CD14-positive monocyte (primary cell): ENCODE measurements at regions not wholly inside any gene's neighbourhood (a gene's known extent, or its start where the extent isn't known, plus 50 kb on each side); places are given as distances from the start of the nearest gene placed in this dataset.

Experiments
- DNase-seq, 3 donors: peaks; one replicate each; pipeline ENCODE4 v3.0.0-alpha.2; 2011 to 2022
- H2AFZ ChIP-seq: 2 replicates; pipeline ENCODE4 v1.6.0; 2012; ENCODE audit warnings: mild to moderate bottlenecking, low read depth, low read length, inconsistent platforms; ENCODE audit not compliant: insufficient read depth, poor library complexity, severe bottlenecking
- H3K27ac ChIP-seq, 2 donors: 1 replicate in 1 of 2; 2 replicates in 1 of 2; pipeline ENCODE4 v1.5.1; 2012 to 2013; ENCODE audit warnings: low read length in 2 of 2, control low read depth in 1 of 2, inconsistent platforms in 1 of 2, low read depth in 1 of 2, mild to moderate bottlenecking in 1 of 2
- H3K27me3 ChIP-seq, 2 donors: one replicate each; pipeline versions ENCODE4 v1.6.0 to v1.6.1; 2011 to 2013; ENCODE audit warnings: low read length in 2 of 2; ENCODE audit not compliant: control insufficient read depth in 2 of 2, insufficient read depth in 2 of 2
- H3K36me3 ChIP-seq, 2 donors: replicated peaks in 1 of 2; 1 replicate in 1 of 2; 2 replicates in 1 of 2; pipeline versions ENCODE4 v1.5.1 to v1.6.1; 2012 to 2013; ENCODE audit warnings: low read length in 2 of 2, control low read depth in 1 of 2, inconsistent platforms in 1 of 2, mild to moderate bottlenecking in 1 of 2; ENCODE audit not compliant: insufficient read depth in 2 of 2, control insufficient read depth in 1 of 2
- H3K4me1 ChIP-seq, 2 donors: 1 replicate in 1 of 2; 2 replicates in 1 of 2; pipeline versions ENCODE4 v1.5.1 to v1.6.1; 2012 to 2013; ENCODE audit warnings: low read length in 2 of 2, control low read depth in 1 of 2, inconsistent platforms in 1 of 2, mild to moderate bottlenecking in 1 of 2, moderate library complexity in 1 of 2; ENCODE audit not compliant: insufficient read depth in 2 of 2, control insufficient read depth in 1 of 2
- H3K4me2 ChIP-seq: replicated peaks from 2 replicates; pipeline ENCODE3; 2012; ENCODE audit warnings: low read length, moderate library complexity, mild to moderate bottlenecking; ENCODE audit not compliant: poor library complexity, severe bottlenecking; ENCODE audit errors: extremely low read depth
- H3K4me3 ChIP-seq, 3 experiments: fragments of 200-600 bp in 1 of 3; sonication (generic) in 1 of 3; replicated peaks in 1 of 3; 1 replicate in 2 of 3; 2 replicates in 1 of 3; pipeline ENCODE4 v1.5.1; 2011 to 2013; ENCODE audit warnings: low read length in 3 of 3, mild to moderate bottlenecking in 3 of 3, control low read depth in 2 of 3, low read depth in 2 of 3, inconsistent platforms in 1 of 3, moderate library complexity in 1 of 3
- H3K79me2 ChIP-seq: 2 replicates; pipeline ENCODE4 v1.6.0; 2012; ENCODE audit warnings: mild to moderate bottlenecking, control low read depth, inconsistent platforms, low read length, moderate library complexity; ENCODE audit not compliant: insufficient read depth
- H3K9ac ChIP-seq: 2 replicates; pipeline ENCODE4 v1.6.0; 2017; ENCODE audit warnings: low read length, mild to moderate bottlenecking; ENCODE audit not compliant: insufficient read depth, poor library complexity, severe bottlenecking
- H3K9me3 ChIP-seq, 2 donors: replicated peaks in 1 of 2; 1 replicate in 1 of 2; 2 replicates in 1 of 2; pipeline versions ENCODE4 v1.5.1 to v1.6.1; 2012 to 2013; ENCODE audit warnings: low read length in 2 of 2, control low read depth in 1 of 2; ENCODE audit not compliant: control insufficient read depth in 1 of 2, insufficient read depth in 1 of 2
- H4K20me1 ChIP-seq: 2 replicates; pipeline ENCODE4 v1.6.0; 2012; ENCODE audit warnings: mild to moderate bottlenecking, low read length, control low read depth, moderate library complexity; ENCODE audit not compliant: insufficient read depth
- H3K27ac Mint-ChIP-seq, 7 donors: one replicate each; pipeline ENCODE4 v1.8.0; 2020; ENCODE audit warnings: mild to moderate bottlenecking in 7 of 7, mixed read lengths in 7 of 7, moderate library complexity in 6 of 7, inconsistent platforms in 2 of 7
- H3K27me3 Mint-ChIP-seq, 3 donors: one replicate each; pipeline ENCODE4 v1.8.0; 2021 to 2022; ENCODE audit warnings: low read depth in 3 of 3, mild to moderate bottlenecking in 3 of 3, mixed read lengths in 3 of 3, moderate library complexity in 3 of 3, inconsistent platforms in 1 of 3
- H3K36me3 Mint-ChIP-seq, 2 donors: one replicate each; pipeline ENCODE4 v1.8.0; 2020; ENCODE audit warnings: mixed read lengths in 2 of 2, inconsistent platforms in 1 of 2, mild to moderate bottlenecking in 1 of 2
- H3K4me1 Mint-ChIP-seq: one replicate; pipeline ENCODE4 v1.8.0; 2020; ENCODE audit warnings: mild to moderate bottlenecking, mixed read lengths
- H3K4me3 Mint-ChIP-seq, 2 donors: one replicate each; pipeline ENCODE4 v1.8.0; 2020; ENCODE audit warnings: mild to moderate bottlenecking in 2 of 2, mixed read lengths in 2 of 2, moderate library complexity in 1 of 2
- H3K9me3 Mint-ChIP-seq, 7 donors: one replicate each; pipeline ENCODE4 v1.8.0; 2020 to 2022; ENCODE audit warnings: mixed read lengths in 7 of 7, mild to moderate bottlenecking in 6 of 7, moderate library complexity in 6 of 7, inconsistent platforms in 2 of 7
- CTCF ChIP-seq: fragments of 200-600 bp; IDR thresholded peaks from one replicate; pipeline ENCODE4 v1.8.0; 2022; ENCODE audit warnings: antibody characterized with exemption, mild to moderate bottlenecking
- WGBS: methylation state at CpG from one replicate; pipeline ENCODE4 v1.1.5; 2013; ENCODE audit warnings: missing lambda C conversion rate; ENCODE audit not compliant: insufficient coverage; 5-methylcytosine and 5-hydroxymethylcytosine counted together
- intact Hi-C, 2 donors: fragments of 100-400 bp; cut with micrococcal nuclease; formaldehyde crosslinking; loops; one replicate each; pipeline versions ENCODE4 v1.15.0 to v1.15.1; 2023

GRCh38 chr4:22987870-22988269, 295.1 kb downstream of the GBA3 start:
- Mint-ChIP-seq H3K36me3 (no peaks in the 10 kb centered on the region), H3K9me3 (peaks cover 0 to 8% (median 2%) of the 10 kb centered on the region in 7 donors), H3K27me3 (peaks cover 0 to 3% (median 1%) of the 10 kb centered on the region in 3 donors), H3K4me1 (no peaks in the 10 kb centered on the region), H3K4me3 (no peak overlapping the region), H3K27ac (no peak overlapping the region)
- intact Hi-C loops = no loop called here
- Histone ChIP-seq H3K9me3 (no peaks in the 10 kb centered on the region), H3K4me1 (no peaks in the 10 kb centered on the region), H3K4me3 (no peak overlapping the region), H2AFZ (no peak overlapping the region), H3K9ac (no peak overlapping the region), H4K20me1 (no peaks in the 10 kb centered on the region), H3K4me2 (no peak overlapping the region), H3K27me3 (no peaks in the 10 kb centered on the region), H3K27ac (no peak overlapping the region), H3K36me3 (no peaks in the 10 kb centered on the region), H3K79me2 (no peaks in the 10 kb centered on the region)
- DNase-seq = no peak
- WGBS = 93% methylated on average over 3 of the region's 5 CpGs
- no peak for TF ChIP-seq CTCF

- Histone ChIP-seq H3K36me3 (no peaks in the 10 kb centered on the region), H3K4me3 (no peak overlapping the region), H2AFZ (no peak overlapping the region), H3K27ac (no peak overlapping the region), H3K9ac (no peak overlapping the region), H4K20me1 (no peaks in the 10 kb centered on the region), H3K9me3 (no peaks in the 10 kb centered on the region), H3K4me2 (no peak overlapping the region), H3K79me2 (no peaks in the 10 kb centered on the region), H3K4me1 (no peaks in the 10 kb centered on the region), H3K27me3 (no peaks in the 10 kb centered on the region)
- WGBS = no CpG with 5 or more reads among the region's 2 CpGs
- no peak for TF ChIP-seq CTCF
- peaks cover 0 to 3% (median 1%) of the 10 kb centered on the region in 3 donors for H3K27me3 Mint-ChIP-seq
- no peaks in the 10 kb centered on the region for H3K36me3 Mint-ChIP-seq
- intact Hi-C loops = no loop called here
- peaks cover 0 to 8% (median 2%) of the 10 kb centered on the region in 7 donors for H3K9me3 Mint-ChIP-seq
- no peaks in the 10 kb centered on the region for H3K4me1 Mint-ChIP-seq
- DNase-seq = no peak
- no peak overlapping the region for H3K27ac Mint-ChIP-seq
- no peak overlapping the region for H3K4me3 Mint-ChIP-seq
Measured at GRCh38 chr4:22986881-22987280, 294.1 kb downstream of the GBA3 start.
